HEK293T (cell line): ENCODE measurements at regions not wholly inside any gene's neighbourhood (a gene's known extent, or its start where the extent isn't known, plus 50 kb on each side); places are given as distances from the start of the nearest gene placed in this dataset.

Experiments used
- ARNT ChIP-seq: fragments of 450-650 bp; IDR thresholded peaks from 2 replicates; pipeline ENCODE4 v1.6.1; 2017; ENCODE audit warnings: mild to moderate bottlenecking
- BHLHE40 ChIP-seq: fragments of 450-650 bp; IDR thresholded peaks from 2 replicates; pipeline ENCODE4 v1.6.1; 2016; ENCODE audit warnings: mild to moderate bottlenecking, moderate library complexity, borderline replicate concordance
- ELF4 ChIP-seq: fragments of 450-650 bp; IDR thresholded peaks from 2 replicates; pipeline ENCODE4 v1.6.1; 2017; ENCODE audit warnings: antibody characterized with exemption
- FOXK2 ChIP-seq: fragments of 450-650 bp; IDR thresholded peaks from 2 replicates; pipeline ENCODE4 v1.6.1; 2016; ENCODE audit warnings: mild to moderate bottlenecking
- FOXM1 ChIP-seq: fragments of 450-650 bp; IDR thresholded peaks from 2 replicates; pipeline ENCODE4 v1.6.1; 2017; ENCODE audit warnings: mild to moderate bottlenecking, borderline replicate concordance
- HDGF ChIP-seq: fragments of 450-650 bp; IDR thresholded peaks from 2 replicates; pipeline ENCODE4 v1.6.1; 2017; ENCODE audit warnings: antibody characterized with exemption, borderline replicate concordance
- L3MBTL2 ChIP-seq: fragments of 450-650 bp; conservative IDR thresholded peaks from 2 replicates; pipeline ENCODE4 v1.6.1; 2016; ENCODE audit warnings: mild to moderate bottlenecking
- LEF1 ChIP-seq: fragments of 450-650 bp; IDR thresholded peaks from 2 replicates; pipeline ENCODE4 v1.6.1; 2017; ENCODE audit warnings: mild to moderate bottlenecking, borderline replicate concordance
- SP1 ChIP-seq: fragments of 450-650 bp; IDR thresholded peaks from 2 replicates; pipeline ENCODE4 v1.6.1; 2017
- SUZ12 ChIP-seq: fragments of 450-650 bp; IDR thresholded peaks from 2 replicates; pipeline ENCODE4 v1.6.1; 2016; ENCODE audit warnings: mild to moderate bottlenecking
- TARDBP ChIP-seq: fragments of 450-650 bp; IDR thresholded peaks from 2 replicates; pipeline ENCODE4 v1.6.1; 2016
- ZNF384 ChIP-seq: fragments of 450-650 bp; IDR thresholded peaks from 2 replicates; pipeline ENCODE4 v1.6.1; 2016

DNA sequence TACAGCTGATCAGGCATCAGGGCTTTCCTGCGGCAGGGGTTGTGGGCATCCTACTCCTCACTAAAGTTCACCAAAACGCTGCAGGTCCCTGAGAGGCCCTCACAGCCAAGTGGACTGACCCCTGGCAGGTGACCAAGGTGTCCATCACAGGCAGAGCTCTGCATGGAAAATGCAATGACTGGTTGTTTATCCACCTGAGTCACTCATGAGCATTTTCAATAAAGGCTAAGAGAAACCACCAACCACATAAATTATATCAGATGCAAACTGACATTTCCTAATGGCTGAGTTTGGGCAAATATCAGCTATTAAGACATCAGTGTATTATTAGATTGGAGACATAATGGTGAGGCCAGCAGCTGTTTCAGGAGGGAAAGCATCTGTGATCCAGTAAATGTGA is 152.7 kb upstream of the SYNDIG1 start:
- no peak for TF ChIP-seq TARDBP
- no peak for TF ChIP-seq BHLHE40
- TF ChIP-seq HDGF: no peak
- TF ChIP-seq ZNF384: no peak
- no peak for TF ChIP-seq FOXM1
- no peak for TF ChIP-seq SP1
- TF ChIP-seq ARNT: no peak
- TF ChIP-seq SUZ12: no peak
- no peak for TF ChIP-seq L3MBTL2
- no peak for TF ChIP-seq ELF4
- no peak for TF ChIP-seq FOXK2
- no peak for TF ChIP-seq LEF1
